Uterus (tissue), 3 donors: ENCODE measurements at regions not wholly inside any gene's neighbourhood (a gene's known extent, or its start where the extent isn't known, plus 50 kb on each side); places are given as distances from the start of the nearest gene placed in this dataset.
A peak's percentile ranks its signal among the peaks of the same experiment; 100 is the strongest.
"Not testable (repeated sequence)": the region's sequence is repeated elsewhere in the genome, so short reads cannot be mapped to it uniquely, and the experiment has no call there.

Experiments used
- DNase-seq, 2 donors: peaks; one replicate each; pipeline ENCODE4 v3.0.0-alpha.2; 2019 to 2020
- H3K27ac ChIP-seq, 2 donors: fragments of 200-600 bp; sonication (generic); 1 replicate in 1 of 2; 2 replicates in 1 of 2; pipeline ENCODE4 v1.5.1; 2016 to 2018
- H3K27me3 ChIP-seq, 2 donors: fragments of 200-600 bp; sonication (generic); one replicate each; pipeline ENCODE4 v1.5.1; 2018 to 2019; ENCODE audit warnings: control low read depth in 1 of 2
- H3K36me3 ChIP-seq, 2 donors: fragments of 200-600 bp; sonication (generic); one replicate each; pipeline ENCODE4 v1.5.1; 2019; ENCODE audit warnings: control low read depth in 1 of 2
- H3K4me1 ChIP-seq, 2 donors: fragments of 200-600 bp; sonication (generic); one replicate each; pipeline ENCODE4 v1.5.1; 2018 to 2019; ENCODE audit warnings: control low read depth in 1 of 2
- H3K4me3 ChIP-seq, 2 donors: fragments of 200-600 bp; sonication (generic); 1 replicate in 1 of 2; 2 replicates in 1 of 2; pipeline ENCODE4 v1.5.1; 2018 to 2019; ENCODE audit warnings: mild to moderate bottlenecking in 1 of 2
- H3K9me3 ChIP-seq, 2 donors: fragments of 200-600 bp; sonication (generic); one replicate each; pipeline ENCODE4 v1.5.1; 2019; ENCODE audit warnings: control low read depth in 1 of 2
- CTCF ChIP-seq, 4 experiments: fragments of 200-600 bp in 2 of 4; fragments of 450-650 bp in 2 of 4; sonication (generic) in 2 of 4; IDR thresholded peaks; one replicate each; pipeline ENCODE4 v1.5.1; 2016 to 2019; ENCODE audit warnings: antibody characterized with exemption in 4 of 4, mild to moderate bottlenecking in 2 of 4, moderate library complexity in 1 of 4
- POLR2A ChIP-seq, 2 donors: fragments of 450-650 bp; IDR thresholded peaks; one replicate each; pipeline ENCODE4 v1.6.1; 2016; ENCODE audit warnings: antibody characterized with exemption in 2 of 2, mild to moderate bottlenecking in 1 of 2, moderate library complexity in 1 of 2
- intact Hi-C: fragments of 100-400 bp; cut with DNase I; formaldehyde crosslinking; loops from one replicate; pipeline ENCODE4 v1.15.1; 2023; ENCODE audit warnings: low total_unique reads
- donor health status: DM: yes; HTN: yes; CAD: no.

DNA sequence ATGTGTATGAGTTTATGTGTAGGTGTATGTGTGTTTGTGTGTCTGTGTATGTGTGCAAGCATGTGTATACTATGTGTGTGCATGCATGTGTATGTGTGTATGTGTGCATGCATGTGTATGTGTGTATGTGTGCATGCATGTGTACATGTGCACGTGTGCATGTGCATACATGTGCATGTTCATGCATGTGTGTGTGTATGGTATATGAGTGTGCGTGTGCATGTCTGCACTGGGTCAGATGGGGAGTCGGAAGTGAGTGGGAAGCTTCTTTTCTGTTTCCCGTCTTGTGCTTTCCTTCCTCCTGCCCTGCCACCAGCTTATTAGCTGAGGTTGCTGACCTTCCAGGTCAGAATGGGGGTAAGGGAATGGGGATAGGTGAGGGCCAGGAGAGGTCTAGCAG lies 174.7 kb downstream of the MAP2K4 start:
- Histone ChIP-seq H3K9me3 (no peaks in the 10 kb centered on the region), H3K36me3 (no peaks in the 10 kb centered on the region), H3K27me3 (no peaks in the 10 kb centered on the region), H3K27ac (no peak overlapping the region), H3K4me3 (no peak overlapping the region), H3K4me1 (no peaks in the 10 kb centered on the region)
- TF ChIP-seq CTCF (IDR thresholded peaks at IDR 0.05): no peak
- no peak for TF ChIP-seq POLR2A (IDR thresholded peaks at IDR 0.05)
- intact Hi-C loops: no loop called here
- DNase-seq: no peak

- Histone ChIP-seq H3K4me3 (no peak overlapping the region), H3K27ac (no peak overlapping the region), H3K27me3 (no peaks in the 10 kb centered on the region), H3K4me1 (no peaks in the 10 kb centered on the region), H3K36me3 (no peaks in the 10 kb centered on the region), H3K9me3 (no peaks in the 10 kb centered on the region)
- TF ChIP-seq CTCF (IDR thresholded peaks at IDR 0.05) (no peak), POLR2A (IDR thresholded peaks at IDR 0.05) (no peak)
- no peak for DNase-seq
- intact Hi-C loops: no loop called here
Observed at GRCh38 chr17:12201294-12201880, 180.7 kb downstream of the MAP2K4 start.

- no peaks in the 10 kb centered on the region for H3K36me3 ChIP-seq
- TF ChIP-seq CTCF (IDR thresholded peaks at IDR 0.05) (no peak), POLR2A (IDR thresholded peaks at IDR 0.05) (no peak)
- no peak overlapping the region for H3K4me3 ChIP-seq
- peak in 1 of 2 donors; percentile 34 for DNase-seq
- H3K27ac ChIP-seq: peak overlapping the region in 1 of 2 donors; percentile 35
- H3K9me3 ChIP-seq: no peaks in the 10 kb centered on the region
- no peaks in the 10 kb centered on the region for H3K27me3 ChIP-seq
- intact Hi-C loops: no loop called here
- no peaks in the 10 kb centered on the region for H3K4me1 ChIP-seq
Observed at GRCh38 chr17:12209632-12210191, 189.0 kb downstream of the MAP2K4 start.

- H3K4me1 ChIP-seq, H3K36me3 ChIP-seq, DNase-seq, H3K4me3 ChIP-seq, H3K27me3 ChIP-seq, intact Hi-C loops, H3K27ac ChIP-seq, H3K9me3 ChIP-seq: not testable (repeated sequence)
Observed at GRCh38 chr17:12220714-12221439, 200.2 kb downstream of the MAP2K4 start.

- no peak overlapping the region for H3K27ac ChIP-seq
- H3K36me3 ChIP-seq: no peaks in the 10 kb centered on the region
- no peaks in the 10 kb centered on the region for H3K4me1 ChIP-seq
- intact Hi-C loops: no loop called here
- no peaks in the 10 kb centered on the region for H3K9me3 ChIP-seq
- H3K4me3 ChIP-seq: no peak overlapping the region
- no peak for DNase-seq
- no peaks in the 10 kb centered on the region for H3K27me3 ChIP-seq
- TF ChIP-seq POLR2A (IDR thresholded peaks at IDR 0.05) (no peak), CTCF (IDR thresholded peaks at IDR 0.05) (no peak)
Observed at GRCh38 chr17:12222392-12222791, 201.7 kb downstream of the MAP2K4 start.
